GM06990 (cell line): ENCODE measurements at regions not wholly inside any gene's neighbourhood (a gene's known extent, or its start where the extent isn't known, plus 50 kb on each side); places are given as distances from the start of the nearest gene placed in this dataset.

ENCODE experiments used
- DNase-seq: peaks from one replicate; pipeline ENCODE4 v3.0.0-alpha.2; 2011; ENCODE audit not compliant: insufficient read length; ENCODE audit errors: extremely low read depth
- H3K27me3 ChIP-seq: replicated peaks from 2 replicates; pipeline ENCODE4 v1.6.0; 2011; ENCODE audit warnings: low read length; ENCODE audit not compliant: control insufficient read depth, insufficient read depth
- H3K36me3 ChIP-seq: 2 replicates; pipeline ENCODE4 v1.5.1; 2011; ENCODE audit warnings: low read length; ENCODE audit not compliant: control insufficient read depth, insufficient read depth
- H3K4me3 ChIP-seq: replicated peaks from 2 replicates; pipeline ENCODE4 v1.5.1; 2011; ENCODE audit warnings: low read depth, mild to moderate bottlenecking, control low read depth, low read length
- TF ChIP-seq, protein P1 (sequence below): IDR thresholded peaks from 2 replicates; pipeline ENCODE4 v1.5.1; 2011; ENCODE audit warnings: low read length, control low read depth, mild to moderate bottlenecking, inconsistent platforms; ENCODE audit not compliant: insufficient read depth, poor library complexity, severe bottlenecking

DNA sequence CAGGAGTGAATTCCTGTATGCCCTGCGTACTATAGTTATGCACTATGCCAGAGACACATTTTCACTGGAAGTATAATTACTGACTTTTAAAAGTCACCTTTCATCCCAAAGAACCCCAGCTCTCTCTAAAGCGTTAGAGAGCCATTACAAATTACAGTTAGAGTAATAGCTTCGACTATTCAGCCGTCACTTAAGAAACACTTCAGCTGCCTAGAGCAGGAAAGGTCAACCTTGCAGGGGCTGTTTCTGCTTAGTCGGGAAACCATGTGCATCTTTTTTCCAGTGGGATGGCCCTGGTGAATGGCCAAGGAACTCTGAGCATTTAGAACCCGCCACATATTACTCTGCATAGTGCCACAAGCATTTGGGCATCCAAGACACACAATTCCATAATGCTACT, 235.9 kb downstream of the ARRDC4 start:
- no peaks in the 10 kb centered on the region for H3K36me3 ChIP-seq
- DNase-seq, result no peak
- H3K27me3 ChIP-seq, result no peaks in the 10 kb centered on the region
- TF ChIP-seq, protein P1, sequence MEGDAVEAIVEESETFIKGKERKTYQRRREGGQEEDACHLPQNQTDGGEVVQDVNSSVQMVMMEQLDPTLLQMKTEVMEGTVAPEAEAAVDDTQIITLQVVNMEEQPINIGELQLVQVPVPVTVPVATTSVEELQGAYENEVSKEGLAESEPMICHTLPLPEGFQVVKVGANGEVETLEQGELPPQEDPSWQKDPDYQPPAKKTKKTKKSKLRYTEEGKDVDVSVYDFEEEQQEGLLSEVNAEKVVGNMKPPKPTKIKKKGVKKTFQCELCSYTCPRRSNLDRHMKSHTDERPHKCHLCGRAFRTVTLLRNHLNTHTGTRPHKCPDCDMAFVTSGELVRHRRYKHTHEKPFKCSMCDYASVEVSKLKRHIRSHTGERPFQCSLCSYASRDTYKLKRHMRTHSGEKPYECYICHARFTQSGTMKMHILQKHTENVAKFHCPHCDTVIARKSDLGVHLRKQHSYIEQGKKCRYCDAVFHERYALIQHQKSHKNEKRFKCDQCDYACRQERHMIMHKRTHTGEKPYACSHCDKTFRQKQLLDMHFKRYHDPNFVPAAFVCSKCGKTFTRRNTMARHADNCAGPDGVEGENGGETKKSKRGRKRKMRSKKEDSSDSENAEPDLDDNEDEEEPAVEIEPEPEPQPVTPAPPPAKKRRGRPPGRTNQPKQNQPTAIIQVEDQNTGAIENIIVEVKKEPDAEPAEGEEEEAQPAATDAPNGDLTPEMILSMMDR, result no peak
- no peak overlapping the region for H3K4me3 ChIP-seq

GRCh38 chr15:98202256-98202655, 241.8 kb downstream of the ARRDC4 start:
- DNase-seq, result no peak
- TF ChIP-seq, protein P1, result no peak
- Histone ChIP-seq H3K4me3 (no peak overlapping the region), H3K27me3 (no peaks in the 10 kb centered on the region), H3K36me3 (no peaks in the 10 kb centered on the region)

- DNase-seq, result no peak
- H3K27me3 ChIP-seq, result no peaks in the 10 kb centered on the region
- no peaks in the 10 kb centered on the region for H3K36me3 ChIP-seq
- H3K4me3 ChIP-seq, result no peak overlapping the region
- TF ChIP-seq, protein P1, result no peak
Observed at GRCh38 chr15:98203872-98204660, 243.6 kb downstream of the ARRDC4 start.

DNA sequence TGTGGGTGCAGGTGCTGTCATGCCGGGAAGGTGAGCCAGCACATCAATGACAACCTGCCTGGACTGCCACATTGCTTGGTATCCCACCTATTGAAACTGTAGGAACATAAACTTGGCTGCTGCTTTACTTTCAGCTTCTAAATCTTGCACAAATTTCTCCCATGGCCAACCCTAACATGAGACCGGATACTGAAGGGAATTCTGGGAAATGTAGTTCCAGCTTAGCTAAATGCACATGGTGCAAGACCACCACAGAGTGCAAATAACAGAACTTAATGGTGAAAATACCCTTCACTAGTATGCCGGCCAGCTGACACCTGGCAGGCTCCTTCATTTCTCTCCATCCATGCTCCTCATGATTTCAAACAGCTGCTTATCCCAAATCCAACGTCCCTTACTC, 247.4 kb downstream of the ARRDC4 start:
- no peaks in the 10 kb centered on the region for H3K36me3 ChIP-seq
- H3K27me3 ChIP-seq, result no peaks in the 10 kb centered on the region
- H3K4me3 ChIP-seq, result no peak overlapping the region
- TF ChIP-seq, protein P1, result no peak
- DNase-seq, result no peak

- Histone ChIP-seq H3K4me3 (no peak overlapping the region), H3K27me3 (no peaks in the 10 kb centered on the region), H3K36me3 (no peaks in the 10 kb centered on the region)
- no peak for DNase-seq
- TF ChIP-seq, protein P1, result no peak
Observed at GRCh38 chr15:98213346-98213979, 253.0 kb downstream of the ARRDC4 start.
